NCI-H1417 (cell line): ENCODE measurements at regions not wholly inside any gene's neighbourhood (a gene's known extent, or its start where the extent isn't known, plus 50 kb on each side); places are given as distances from the start of the nearest gene placed in this dataset.

Experiments
- DNase-seq, 3 experiments: peaks; one replicate each; lab custom pipeline; 2025; lab: John Stamatoyannopoulos, UW

GRCh38 chr2:142241016-142241415, 110.2 kb upstream of the LRP1B start:
- DNase-seq, result peak in 1 of 3 experiments; percentile 38

GRCh38 chr2:142236181-142236580, 105.4 kb upstream of the LRP1B start:
- DNase-seq, result no peak

DNA sequence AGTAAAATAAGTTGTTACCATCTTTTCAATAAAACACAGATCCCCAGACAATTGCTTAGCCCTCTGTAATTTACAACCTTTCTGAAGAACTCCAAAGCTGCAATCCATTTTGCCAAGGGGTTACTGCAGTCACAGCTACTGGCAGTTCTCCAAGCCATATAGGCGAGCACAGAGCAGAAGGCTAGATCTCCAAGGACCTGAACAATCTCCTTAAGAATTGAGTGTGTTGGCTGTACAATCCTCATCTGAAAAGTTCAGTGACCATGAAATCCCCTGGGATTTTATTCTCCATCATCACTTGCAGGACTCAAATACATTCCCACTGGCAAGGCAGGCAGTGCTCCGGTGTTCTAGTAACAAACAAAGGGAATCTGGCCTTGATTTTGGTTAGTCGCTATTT, 103.9 kb upstream of the LRP1B start:
- peak in 2 of 3 experiments; percentile 35 to 83 for DNase-seq

GRCh38 chr2:142223309-142223708, 92.5 kb upstream of the LRP1B start:
- peak in 1 of 3 experiments; percentile 36 for DNase-seq

DNA sequence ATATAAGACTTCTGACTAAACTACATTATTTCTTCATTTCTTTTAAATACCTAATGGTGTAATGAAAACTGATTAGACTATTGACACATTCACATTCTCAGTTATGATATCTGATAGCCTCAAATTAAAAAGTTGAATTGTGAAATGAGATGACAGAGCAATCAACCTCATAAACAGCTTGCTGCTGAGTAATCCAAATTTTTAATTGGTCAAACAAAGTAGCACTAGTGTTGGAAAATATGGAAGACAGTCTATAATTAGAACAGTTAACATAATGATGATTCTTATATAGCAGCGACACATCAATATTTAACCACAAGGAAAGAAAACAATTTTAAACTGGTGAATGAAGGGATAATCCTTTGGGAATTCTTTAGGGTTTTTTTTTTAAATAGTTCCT, 91.9 kb upstream of the LRP1B start:
- DNase-seq, result peak in 2 of 3 experiments; percentile 15 to 82

DNA sequence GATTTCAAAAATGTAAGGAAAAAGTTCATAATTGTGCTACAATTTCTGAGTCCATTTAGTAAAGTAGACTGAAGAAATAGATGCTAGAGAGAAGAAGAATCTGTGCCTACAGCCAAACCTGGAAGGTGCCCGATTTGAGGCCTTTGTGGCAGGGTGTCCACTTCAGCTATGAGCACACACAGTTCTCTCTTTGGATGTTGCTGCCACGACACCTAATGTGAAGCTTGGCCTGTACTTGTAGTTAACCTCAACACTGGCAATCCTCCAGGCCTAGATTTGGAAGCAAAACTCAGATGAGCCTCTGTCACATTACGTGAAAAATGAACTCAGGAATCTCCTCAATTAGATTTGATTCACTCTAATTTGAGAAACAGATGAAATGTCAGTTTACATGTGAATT, 90.1 kb upstream of the LRP1B start:
- DNase-seq, result peak in 2 of 3 experiments; percentile 7 to 33

DNA sequence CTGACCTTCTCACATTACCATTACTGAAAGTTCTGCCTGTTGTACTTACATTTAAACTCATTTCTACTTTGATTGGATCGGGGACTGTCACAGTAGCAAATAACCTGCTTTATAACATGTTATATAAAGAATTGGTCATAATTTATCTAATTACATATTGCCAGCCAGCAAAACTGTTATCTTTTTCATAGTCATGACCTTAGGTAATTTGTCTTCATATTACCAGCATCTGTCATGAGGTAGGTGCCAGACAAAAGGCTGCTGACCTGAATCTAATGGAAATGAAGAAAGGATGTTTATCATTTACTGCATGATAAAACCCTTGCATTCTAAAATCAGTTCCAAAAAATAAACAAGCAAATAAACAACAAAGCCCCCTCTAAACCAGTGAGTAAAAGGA, 89.4 kb upstream of the LRP1B start:
- DNase-seq, result peak in 1 of 3 experiments; percentile 55

GRCh38 chr2:142218471-142218870, 87.7 kb upstream of the LRP1B start:
- DNase-seq, result no peak

GRCh38 chr2:142217804-142218203, 87.0 kb upstream of the LRP1B start:
- DNase-seq, result no peak

GRCh38 chr2:142200062-142200461, 69.2 kb upstream of the LRP1B start:
- no peak for DNase-seq

- no peak for DNase-seq
These were observed 68.3 kb upstream of the LRP1B start for GRCh38 chr2:142199073-142199472.

DNA sequence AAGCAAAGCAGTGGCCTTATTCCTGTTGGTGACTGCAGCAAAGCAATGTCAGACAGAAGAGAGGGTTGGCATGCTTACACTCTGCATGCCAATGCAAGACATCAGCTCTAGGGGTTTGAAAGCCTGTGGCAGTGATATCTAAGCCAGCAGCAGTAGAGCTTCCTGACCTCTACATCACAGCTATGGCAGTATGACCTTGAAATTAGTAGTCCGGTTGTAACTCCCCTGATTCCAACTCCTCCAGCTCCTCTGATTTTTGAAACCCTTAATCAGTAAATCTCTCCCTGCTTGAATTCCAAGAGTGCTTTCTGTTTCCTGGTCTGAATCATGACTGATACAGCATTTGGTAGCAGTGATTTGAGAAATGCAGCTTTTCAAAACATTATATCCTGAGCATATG, 60.0 kb upstream of the LRP1B start:
- no peak for DNase-seq

DNA sequence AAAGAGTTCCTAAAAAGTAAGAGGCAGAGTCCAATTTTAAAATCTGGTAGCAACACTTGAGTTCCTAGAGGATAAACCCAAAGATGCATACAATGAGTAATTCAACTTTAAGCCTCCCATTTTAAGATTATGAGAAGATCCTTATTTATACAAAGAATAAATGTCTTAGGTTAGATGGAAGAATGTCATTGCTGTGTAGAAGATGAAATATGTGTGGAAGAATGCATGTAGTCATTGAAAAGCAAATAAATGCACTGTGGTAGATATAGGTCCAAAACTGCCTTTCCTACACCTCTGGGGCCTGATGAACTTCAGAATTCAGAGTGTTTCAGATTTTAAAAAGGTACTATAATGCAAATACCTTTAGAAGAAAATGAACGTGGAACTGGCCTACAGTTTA, 58.7 kb upstream of the LRP1B start:
- no peak for DNase-seq

DNA sequence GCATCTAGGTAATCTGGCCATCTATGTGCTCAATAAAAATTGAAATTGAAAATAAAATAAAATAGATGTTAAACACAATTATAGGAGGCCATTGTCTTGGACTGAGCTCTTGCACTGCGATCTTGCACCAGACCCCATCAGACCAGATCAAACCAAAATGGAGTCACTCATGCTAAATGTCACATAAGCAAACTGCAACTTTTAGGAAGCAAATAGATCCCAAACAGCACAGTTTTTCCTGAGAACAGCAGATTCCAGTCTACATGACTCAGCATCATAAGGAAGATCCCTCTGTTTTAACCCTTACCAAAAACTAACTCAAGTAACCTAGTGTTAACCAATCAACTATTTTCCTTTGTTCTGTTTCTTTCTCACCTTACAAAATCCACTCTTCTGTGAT, 57.7 kb upstream of the LRP1B start:
- no peak for DNase-seq

- DNase-seq, result no peak
These were observed 50.2 kb upstream of the LRP1B start for GRCh38 chr2:142180820-142181533.
